ENCODE measurements at regions not wholly inside any gene's neighbourhood (a gene's known extent, or its start where the extent isn't known, plus 50 kb on each side); places are given as distances from the start of the nearest gene placed in this dataset.

GRCh38 chr6:21396313-21396712, 197.2 kb upstream of the SOX4 start:
- TF ChIP-seq CTCF (IDR thresholded peaks at IDR 0.05) (no peak), POLR2AphosphoS5 (IDR thresholded peaks at IDR 0.05) (no peak)
